Ascending aorta (tissue), 2 donors: ENCODE measurements at regions not wholly inside any gene's neighbourhood (a gene's known extent, or its start where the extent isn't known, plus 50 kb on each side); places are given as distances from the start of the nearest gene placed in this dataset.

Experiments used
- DNase-seq, 2 donors: peaks; one replicate each; pipeline ENCODE4 v3.0.0-alpha.2; 2019; ENCODE audit warnings: low spot score in 2 of 2
- H3K27ac ChIP-seq, 2 donors: fragments of 200-600 bp; sonication (generic); one replicate each; pipeline ENCODE4 v1.5.1; 2016 to 2017; ENCODE audit warnings: mild to moderate bottlenecking in 1 of 2
- H3K27me3 ChIP-seq: fragments of 200-600 bp; sonication (generic); one replicate; pipeline ENCODE4 v1.5.1; 2017
- H3K36me3 ChIP-seq, 2 donors: fragments of 200-600 bp; sonication (generic); one replicate each; pipeline ENCODE4 v1.5.1; 2016
- H3K4me1 ChIP-seq, 2 donors: fragments of 200-600 bp; sonication (generic); one replicate each; pipeline ENCODE4 v1.5.1; 2016 to 2017; ENCODE audit warnings: mild to moderate bottlenecking in 1 of 2
- H3K4me3 ChIP-seq, 2 donors: fragments of 200-600 bp; sonication (generic); one replicate each; pipeline ENCODE4 v1.5.1; 2016 to 2017; ENCODE audit warnings: mild to moderate bottlenecking in 1 of 2
- H3K9me3 ChIP-seq, 2 donors: fragments of 200-600 bp; sonication (generic); one replicate each; pipeline ENCODE4 v1.5.1; 2016
- CTCF ChIP-seq, 3 experiments: fragments of 200-600 bp in 2 of 3; fragments of 450-650 bp in 1 of 3; sonication (generic) in 2 of 3; IDR thresholded peaks; one replicate each; pipeline ENCODE4 v1.5.1; 2016 to 2019; ENCODE audit warnings: antibody characterized with exemption in 3 of 3, mild to moderate bottlenecking in 1 of 3, moderate library complexity in 1 of 3
- intact Hi-C: fragments of 100-400 bp; cut with DNase I; formaldehyde crosslinking; loops from one replicate; pipeline ENCODE4 v1.15.1; 2023

DNA sequence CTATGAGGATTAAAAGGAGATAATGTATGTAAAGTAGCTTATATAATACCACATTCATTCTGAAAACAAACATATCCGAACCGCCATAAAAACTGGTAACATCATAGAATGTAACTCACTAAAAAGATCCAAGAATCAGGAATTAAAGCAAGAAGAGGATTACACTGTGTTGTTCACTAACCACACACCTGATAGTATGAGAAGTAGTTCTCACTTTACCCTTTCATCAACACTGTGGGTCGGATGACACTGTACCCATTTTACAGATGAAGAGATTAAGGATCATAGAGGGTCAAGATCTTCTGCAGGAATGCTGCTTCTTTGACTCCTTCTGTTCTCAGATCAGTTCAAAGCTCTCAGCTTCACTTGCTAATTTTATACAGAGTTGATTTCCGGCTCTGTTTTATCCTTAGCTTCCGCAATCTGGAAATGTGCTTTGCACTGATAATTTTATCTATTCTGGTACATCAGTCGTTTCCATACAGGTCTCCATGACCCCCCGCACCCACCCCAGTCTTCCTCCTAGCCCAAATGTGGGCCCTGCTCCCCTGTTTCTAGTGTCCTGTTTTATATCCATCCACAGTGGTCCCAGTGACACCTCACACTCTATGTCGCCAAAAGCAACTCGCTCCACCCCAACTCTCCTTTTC is 288.6 kb upstream of the CCL2 start:
- Histone ChIP-seq H3K4me1 (no peaks in the 10 kb centered on the region), H3K27ac (no peak overlapping the region), H3K27me3 (no peaks in the 10 kb centered on the region), H3K9me3 (no peaks in the 10 kb centered on the region), H3K4me3 (no peak overlapping the region), H3K36me3 (no peaks in the 10 kb centered on the region)
- TF ChIP-seq CTCF (IDR thresholded peaks at IDR 0.05): no peak
- intact Hi-C loops: no loop called here
- DNase-seq: no peak

GRCh38 chr17:33967608-33968349 is 287.3 kb upstream of the CCL2 start:
- no peaks in the 10 kb centered on the region for H3K4me1 ChIP-seq
- no peaks in the 10 kb centered on the region for H3K36me3 ChIP-seq
- intact Hi-C loops: no loop called here
- H3K27ac ChIP-seq: no peak overlapping the region
- TF ChIP-seq CTCF (IDR thresholded peaks at IDR 0.05): no peak
- H3K27me3 ChIP-seq: no peaks in the 10 kb centered on the region
- DNase-seq: no peak
- H3K4me3 ChIP-seq: no peak overlapping the region
- H3K9me3 ChIP-seq: no peaks in the 10 kb centered on the region

GRCh38 chr17:33968350-33969044 is 286.6 kb upstream of the CCL2 start:
- no peak for DNase-seq
- no peaks in the 10 kb centered on the region for H3K36me3 ChIP-seq
- H3K9me3 ChIP-seq: no peaks in the 10 kb centered on the region
- no peak overlapping the region for H3K4me3 ChIP-seq
- H3K27me3 ChIP-seq: no peaks in the 10 kb centered on the region
- no peaks in the 10 kb centered on the region for H3K4me1 ChIP-seq
- intact Hi-C loops: no loop called here
- TF ChIP-seq CTCF (IDR thresholded peaks at IDR 0.05): no peak
- no peak overlapping the region for H3K27ac ChIP-seq

DNA sequence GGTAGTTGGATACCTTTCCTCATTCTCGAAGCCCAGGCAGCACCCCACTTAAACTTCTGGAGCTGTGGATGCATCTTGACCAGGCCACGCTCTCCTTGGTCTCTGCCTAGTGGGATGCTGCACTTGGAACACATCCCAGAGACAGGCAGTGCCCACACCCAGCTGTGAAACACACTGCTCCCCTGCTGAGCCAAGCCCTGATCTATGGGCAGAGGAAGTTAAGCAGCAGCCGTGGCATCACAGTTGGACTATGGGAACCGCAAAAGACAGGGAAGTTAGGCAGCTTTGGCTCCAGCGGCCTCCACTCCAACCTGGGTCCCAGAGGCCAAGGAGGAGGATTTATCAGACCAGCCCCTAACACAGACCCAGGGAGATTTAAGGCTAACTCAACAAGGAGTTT is 284.8 kb upstream of the CCL2 start:
- H3K4me3 ChIP-seq: no peak overlapping the region
- H3K27ac ChIP-seq: no peak overlapping the region
- no peaks in the 10 kb centered on the region for H3K36me3 ChIP-seq
- no peaks in the 10 kb centered on the region for H3K27me3 ChIP-seq
- no peak for TF ChIP-seq CTCF (IDR thresholded peaks at IDR 0.05)
- intact Hi-C loops: no loop called here
- DNase-seq: no peak
- no peaks in the 10 kb centered on the region for H3K4me1 ChIP-seq
- no peaks in the 10 kb centered on the region for H3K9me3 ChIP-seq

DNA sequence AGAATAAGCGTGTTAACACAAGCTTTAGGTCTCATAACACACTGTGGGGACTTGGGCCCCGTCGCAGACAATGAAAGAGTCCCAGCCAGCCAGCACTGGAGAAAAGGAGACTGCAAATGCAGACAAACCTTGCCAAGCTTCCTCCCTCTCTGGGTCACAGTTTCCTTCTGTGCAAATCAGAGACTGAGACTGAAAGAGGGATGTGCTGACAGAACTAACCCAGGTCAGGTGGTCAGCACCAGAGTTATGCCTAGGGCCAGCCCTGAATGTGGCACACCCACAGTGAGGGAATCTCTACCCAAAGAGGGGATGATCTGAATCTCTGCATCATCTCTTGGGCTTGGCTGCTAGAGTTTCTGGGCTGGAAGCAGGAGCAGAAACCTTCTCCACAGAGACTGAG is 282.3 kb upstream of the CCL2 start:
- intact Hi-C loops: no loop called here
- no peak overlapping the region for H3K27ac ChIP-seq
- H3K4me1 ChIP-seq: no peaks in the 10 kb centered on the region
- no peak for DNase-seq
- H3K4me3 ChIP-seq: no peak overlapping the region
- H3K36me3 ChIP-seq: no peaks in the 10 kb centered on the region
- H3K9me3 ChIP-seq: no peaks in the 10 kb centered on the region
- H3K27me3 ChIP-seq: no peaks in the 10 kb centered on the region
- no peak for TF ChIP-seq CTCF (IDR thresholded peaks at IDR 0.05)
